H9 (cell line): ENCODE measurements at regions not wholly inside any gene's neighbourhood (a gene's known extent, or its start where the extent isn't known, plus 50 kb on each side); places are given as distances from the start of the nearest gene placed in this dataset.

Experiments used
- DNase-seq: peaks from one replicate; pipeline ENCODE4 v3.0.0-alpha.2; 2017
- H2AFZ ChIP-seq: one replicate; pipeline ENCODE4 v1.6.1; 2013; ENCODE audit warnings: mild to moderate bottlenecking, low read length, control low read depth, moderate library complexity
- H2AK5ac ChIP-seq: 2 replicates; pipeline ENCODE4 v1.6.1; 2013; ENCODE audit warnings: low read length, control low read depth, mixed read lengths; ENCODE audit not compliant: insufficient read length
- H2BK120ac ChIP-seq: one replicate; pipeline ENCODE4 v1.6.1; 2013; ENCODE audit warnings: low read depth, mild to moderate bottlenecking, low read length, control low read depth, inconsistent platforms; ENCODE audit not compliant: poor library complexity, severe bottlenecking
- H2BK12ac ChIP-seq: 2 replicates; pipeline ENCODE4 v1.6.1; 2013; ENCODE audit warnings: low read length, control low read depth, mixed read lengths, low read depth; ENCODE audit not compliant: insufficient read length
- H2BK15ac ChIP-seq: 2 replicates; pipeline ENCODE4 v1.6.1; 2013; ENCODE audit warnings: low read depth, low read length, control low read depth
- H2BK20ac ChIP-seq: one replicate; pipeline ENCODE4 v1.6.1; 2013; ENCODE audit warnings: low read depth, mild to moderate bottlenecking, low read length, control low read depth, inconsistent platforms; ENCODE audit not compliant: poor library complexity, severe bottlenecking
- H2BK5ac ChIP-seq: 2 replicates; pipeline ENCODE4 v1.6.1; 2013; ENCODE audit warnings: low read length, control low read depth, mixed read lengths; ENCODE audit not compliant: insufficient read length
- H3K14ac ChIP-seq: 2 replicates; pipeline ENCODE4 v1.6.1; 2013; ENCODE audit warnings: low read length, control low read depth; ENCODE audit not compliant: insufficient read depth
- H3K18ac ChIP-seq: 2 replicates; pipeline ENCODE4 v1.6.1; 2013; ENCODE audit warnings: low read depth, mild to moderate bottlenecking, mixed read lengths, low read length, control low read depth; ENCODE audit not compliant: insufficient read length
- H3K23ac ChIP-seq: 2 replicates; pipeline ENCODE4 v1.6.1; 2013; ENCODE audit warnings: low read length, control low read depth, mixed read lengths, low read depth; ENCODE audit not compliant: insufficient read length
- H3K23me2 ChIP-seq: 2 replicates; pipeline ENCODE4 v1.6.1; 2013; ENCODE audit warnings: low read depth, mild to moderate bottlenecking, mixed read lengths, low read length, control low read depth; ENCODE audit not compliant: insufficient read length, poor library complexity, severe bottlenecking
- H3K27ac ChIP-seq: 2 replicates; pipeline ENCODE4 v1.5.1; 2013; ENCODE audit warnings: low read length, control low read depth, mixed read lengths, low read depth; ENCODE audit not compliant: insufficient read length
- H3K27me3 ChIP-seq: 2 replicates; pipeline ENCODE4 v1.6.1; 2013; ENCODE audit warnings: low read length, control low read depth, inconsistent platforms; ENCODE audit not compliant: insufficient read depth
- H3K4ac ChIP-seq: 2 replicates; pipeline ENCODE4 v1.6.1; 2013; ENCODE audit warnings: low read depth, mild to moderate bottlenecking, control low read depth, inconsistent platforms, low read length, moderate library complexity
- H3K4me1 ChIP-seq: 2 replicates; pipeline ENCODE4 v1.6.1; 2013; ENCODE audit warnings: low read length, control low read depth, inconsistent platforms; ENCODE audit not compliant: insufficient read depth
- H3K4me2 ChIP-seq: 2 replicates; pipeline ENCODE4 v1.6.1; 2013; ENCODE audit warnings: low read length, control low read depth, mixed read lengths; ENCODE audit not compliant: insufficient read length, insufficient read depth
- H3K56ac ChIP-seq: 2 replicates; pipeline ENCODE4 v1.6.1; 2013; ENCODE audit warnings: low read depth, mild to moderate bottlenecking, mixed read lengths, low read length, control low read depth; ENCODE audit not compliant: insufficient read length
- H3K79me1 ChIP-seq: 2 replicates; pipeline ENCODE4 v1.6.1; 2013; ENCODE audit warnings: low read depth, mild to moderate bottlenecking, moderate library complexity, low read length, control low read depth, inconsistent platforms; ENCODE audit not compliant: insufficient read depth, poor library complexity, severe bottlenecking
- H3K79me2 ChIP-seq: 2 replicates; pipeline ENCODE4 v1.6.1; 2013; ENCODE audit warnings: low read length, control low read depth, inconsistent platforms; ENCODE audit not compliant: insufficient read depth
- H3K9ac ChIP-seq: 2 replicates; pipeline ENCODE4 v1.6.1; 2013; ENCODE audit warnings: low read length, control low read depth, mixed read lengths; ENCODE audit not compliant: insufficient read length; ENCODE audit errors: extremely low read depth
- H3K9me3 ChIP-seq: one replicate; pipeline ENCODE4 v1.6.1; 2013; ENCODE audit warnings: low read depth, low read length, inconsistent platforms; ENCODE audit not compliant: control insufficient read depth
- H3T11ph ChIP-seq: one replicate; pipeline ENCODE4 v1.6.1; 2013; ENCODE audit warnings: mild to moderate bottlenecking, low read length, control low read depth, inconsistent platforms
- H4K20me1 ChIP-seq: one replicate; pipeline ENCODE4 v1.6.1; 2013; ENCODE audit not compliant: control insufficient read depth, insufficient read length, insufficient read depth
- H4K5ac ChIP-seq: 2 replicates; pipeline ENCODE4 v1.6.1; 2013; ENCODE audit warnings: low read depth, mild to moderate bottlenecking, mixed read lengths, low read length, control low read depth; ENCODE audit not compliant: insufficient read length
- H4K8ac ChIP-seq: replicated peaks from 2 replicates; pipeline ENCODE4 v1.6.1; 2013; ENCODE audit warnings: low read length, control low read depth, mixed read lengths, low read depth; ENCODE audit not compliant: insufficient read length
- H4K91ac ChIP-seq: 2 replicates; pipeline ENCODE4 v1.6.1; 2013; ENCODE audit warnings: low read depth, mild to moderate bottlenecking, moderate library complexity, mixed read lengths, low read length, control low read depth; ENCODE audit not compliant: insufficient read length
- H3K27ac Mint-ChIP-seq, 3 experiments: 2 replicates in 2 of 3; 3 replicates in 1 of 3; pipeline ENCODE4 v1.8.0; 2020 to 2021; ENCODE audit warnings: mixed read lengths in 3 of 3, mild to moderate bottlenecking in 1 of 3, moderate library complexity in 1 of 3
- H3K27me3 Mint-ChIP-seq: 2 replicates; pipeline ENCODE4 v1.8.0; 2021; ENCODE audit warnings: low read depth, mild to moderate bottlenecking, moderate library complexity, mixed read lengths
- H3K36me3 Mint-ChIP-seq, 3 experiments: 2 replicates in 2 of 3; 3 replicates in 1 of 3; pipeline ENCODE4 v1.8.0; 2020 to 2021; ENCODE audit warnings: low read depth in 3 of 3, mixed read lengths in 3 of 3; ENCODE audit not compliant: insufficient read depth in 1 of 3
- H3K4me1 Mint-ChIP-seq, 2 experiments: 2 replicates each; pipeline ENCODE4 v1.8.0; 2020; ENCODE audit warnings: mixed read lengths in 2 of 2
- H3K4me3 Mint-ChIP-seq, 2 experiments: 2 replicates in 1 of 2; 3 replicates in 1 of 2; pipeline ENCODE4 v1.8.0; 2020 to 2021; ENCODE audit warnings: mild to moderate bottlenecking in 2 of 2, mixed read lengths in 2 of 2, moderate library complexity in 1 of 2
- H3K9me3 Mint-ChIP-seq, 2 experiments: 2 replicates in 1 of 2; 3 replicates in 1 of 2; pipeline ENCODE4 v1.8.0; 2020; ENCODE audit warnings: mild to moderate bottlenecking in 2 of 2, mixed read lengths in 2 of 2, moderate library complexity in 1 of 2
- CTCF ChIP-seq: fragments of 200-600 bp; sonication (generic); conservative IDR thresholded peaks from 3 replicates; pipeline ENCODE4 v1.8.0; 2021; ENCODE audit warnings: antibody characterized with exemption, mild to moderate bottlenecking
- WGBS: extraction: QIAGEN DNeasy Blood & Tissue Kit; methylation state at CpG from one replicate; pipeline ENCODE4 v1.1.7; 2013; ENCODE audit warnings: missing lambda C conversion rate, low lambda C conversion rate, mixed read lengths; ENCODE audit not compliant: insufficient read length; ENCODE audit errors: extremely low coverage; 5-methylcytosine and 5-hydroxymethylcytosine counted together

GRCh38 chr1:186617926-186618325, 62.3 kb downstream of the PTGS2 start:
- WGBS = no CpG with 5 or more reads among the region's 7 CpGs
- Histone ChIP-seq H3K27me3 (no peaks in the 10 kb centered on the region), H4K8ac (no peak overlapping the region), H3K4me1 (no peaks in the 10 kb centered on the region), H3K9me3 (no peaks in the 10 kb centered on the region), H3K23ac (no peak overlapping the region), H3K23me2 (no peaks in the 10 kb centered on the region), H2AK5ac (no peak overlapping the region), H2BK120ac (no peak overlapping the region), H2BK5ac (no peak overlapping the region), H2BK12ac (no peak overlapping the region), H3K14ac (no peak overlapping the region), H3K4me2 (no peak overlapping the region), H3K27ac (no peak overlapping the region), H3K79me2 (no peaks in the 10 kb centered on the region), H3K18ac (no peak overlapping the region), H2BK15ac (no peak overlapping the region), H3K9ac (no peak overlapping the region), H4K91ac (no peak overlapping the region), H2AFZ (no peak overlapping the region), H2BK20ac (no peak overlapping the region), H3K79me1 (no peaks in the 10 kb centered on the region), H3K4ac (no peak overlapping the region), H3T11ph (no peak overlapping the region), H4K5ac (no peak overlapping the region), H3K56ac (no peak overlapping the region), H4K20me1 (no peaks in the 10 kb centered on the region)
- H3K9me3 Mint-ChIP-seq = peaks cover 0 to 4% of the 10 kb centered on the region in 2 experiments; a peak in 1 of 5 replicates
- no peak overlapping the region; a peak in 1 of 7 replicates for H3K27ac Mint-ChIP-seq
- no peak overlapping the region for H3K4me3 Mint-ChIP-seq
- no peak for TF ChIP-seq CTCF
- no peaks in the 10 kb centered on the region for H3K36me3 Mint-ChIP-seq
- no peaks in the 10 kb centered on the region for H3K4me1 Mint-ChIP-seq
- no peaks in the 10 kb centered on the region for H3K27me3 Mint-ChIP-seq
- no peak for DNase-seq
